ENCODE measurements at regions not wholly inside any gene's neighbourhood (a gene's known extent, or its start where the extent isn't known, plus 50 kb on each side); places are given as distances from the start of the nearest gene placed in this dataset.

DNA sequence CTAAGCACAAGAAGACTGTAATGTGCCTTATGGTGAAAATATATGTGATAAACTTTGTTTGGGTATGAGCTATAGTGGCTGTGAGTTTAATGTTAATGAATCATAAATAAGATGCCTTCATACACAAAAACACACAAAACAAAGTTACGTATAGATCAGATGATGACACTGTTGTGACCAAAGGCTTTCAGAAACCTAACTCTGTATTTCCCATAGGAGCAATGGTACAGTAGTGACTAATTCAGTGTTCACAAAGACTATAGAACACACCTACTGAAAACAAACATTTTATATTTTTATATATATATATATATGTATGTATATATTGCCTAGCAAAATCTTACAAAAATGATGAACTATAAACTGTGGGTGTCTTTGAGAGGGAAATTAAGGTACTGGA lies 393.8 kb upstream of the DCN start:
- TF ChIP-seq, protein P1, sequence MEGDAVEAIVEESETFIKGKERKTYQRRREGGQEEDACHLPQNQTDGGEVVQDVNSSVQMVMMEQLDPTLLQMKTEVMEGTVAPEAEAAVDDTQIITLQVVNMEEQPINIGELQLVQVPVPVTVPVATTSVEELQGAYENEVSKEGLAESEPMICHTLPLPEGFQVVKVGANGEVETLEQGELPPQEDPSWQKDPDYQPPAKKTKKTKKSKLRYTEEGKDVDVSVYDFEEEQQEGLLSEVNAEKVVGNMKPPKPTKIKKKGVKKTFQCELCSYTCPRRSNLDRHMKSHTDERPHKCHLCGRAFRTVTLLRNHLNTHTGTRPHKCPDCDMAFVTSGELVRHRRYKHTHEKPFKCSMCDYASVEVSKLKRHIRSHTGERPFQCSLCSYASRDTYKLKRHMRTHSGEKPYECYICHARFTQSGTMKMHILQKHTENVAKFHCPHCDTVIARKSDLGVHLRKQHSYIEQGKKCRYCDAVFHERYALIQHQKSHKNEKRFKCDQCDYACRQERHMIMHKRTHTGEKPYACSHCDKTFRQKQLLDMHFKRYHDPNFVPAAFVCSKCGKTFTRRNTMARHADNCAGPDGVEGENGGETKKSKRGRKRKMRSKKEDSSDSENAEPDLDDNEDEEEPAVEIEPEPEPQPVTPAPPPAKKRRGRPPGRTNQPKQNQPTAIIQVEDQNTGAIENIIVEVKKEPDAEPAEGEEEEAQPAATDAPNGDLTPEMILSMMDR (IDR thresholded peaks at IDR 0.05; ENCODE audit: insufficient read depth, low read length): no peak
- no peak for TF ChIP-seq POLR2AphosphoS5 (IDR thresholded peaks at IDR 0.05; ENCODE audit: low read depth)
